Chondrocyte (in vitro differentiated cells): ENCODE measurements at regions not wholly inside any gene's neighbourhood (a gene's known extent, or its start where the extent isn't known, plus 50 kb on each side); places are given as distances from the start of the nearest gene placed in this dataset.
A peak's percentile ranks its signal among the peaks of the same experiment; 100 is the strongest.
"Not testable (repeated sequence)": the region's sequence is repeated elsewhere in the genome, so short reads cannot be mapped to it uniquely, and the experiment has no call there.

Experiments used
- DNase-seq: peaks from one replicate; pipeline ENCODE4 v3.0.0; 2021; ENCODE audit warnings: mixed read lengths, low spot score
- H3K27ac Mint-ChIP-seq: one replicate; pipeline ENCODE4 v1.8.0; 2021; ENCODE audit warnings: mild to moderate bottlenecking, moderate library complexity, mixed read lengths; ENCODE audit not compliant: unreplicated experiment
- H3K27me3 Mint-ChIP-seq: 2 replicates; pipeline ENCODE4 v1.8.0; 2021; ENCODE audit warnings: low read depth, mixed read lengths
- H3K36me3 Mint-ChIP-seq: 2 replicates; pipeline ENCODE4 v1.8.0; 2021; ENCODE audit warnings: low read depth, mixed read lengths
- H3K4me1 Mint-ChIP-seq: 2 replicates; pipeline ENCODE4 v1.8.0; 2021; ENCODE audit warnings: low read depth, mild to moderate bottlenecking, mixed read lengths
- H3K4me3 Mint-ChIP-seq: one replicate; pipeline ENCODE4 v1.8.0; 2021; ENCODE audit warnings: mild to moderate bottlenecking, moderate library complexity, mixed read lengths; ENCODE audit not compliant: unreplicated experiment
- H3K9me3 Mint-ChIP-seq: 2 replicates; pipeline ENCODE4 v1.8.0; 2021; ENCODE audit warnings: low read depth, mixed read lengths
- CTCF ChIP-seq: fragments of 200-600 bp; sonication (generic); IDR thresholded peaks from 2 replicates; pipeline ENCODE4 v1.5.0; 2021; ENCODE audit warnings: antibody characterized with exemption, mild to moderate bottlenecking, moderate library complexity

DNA sequence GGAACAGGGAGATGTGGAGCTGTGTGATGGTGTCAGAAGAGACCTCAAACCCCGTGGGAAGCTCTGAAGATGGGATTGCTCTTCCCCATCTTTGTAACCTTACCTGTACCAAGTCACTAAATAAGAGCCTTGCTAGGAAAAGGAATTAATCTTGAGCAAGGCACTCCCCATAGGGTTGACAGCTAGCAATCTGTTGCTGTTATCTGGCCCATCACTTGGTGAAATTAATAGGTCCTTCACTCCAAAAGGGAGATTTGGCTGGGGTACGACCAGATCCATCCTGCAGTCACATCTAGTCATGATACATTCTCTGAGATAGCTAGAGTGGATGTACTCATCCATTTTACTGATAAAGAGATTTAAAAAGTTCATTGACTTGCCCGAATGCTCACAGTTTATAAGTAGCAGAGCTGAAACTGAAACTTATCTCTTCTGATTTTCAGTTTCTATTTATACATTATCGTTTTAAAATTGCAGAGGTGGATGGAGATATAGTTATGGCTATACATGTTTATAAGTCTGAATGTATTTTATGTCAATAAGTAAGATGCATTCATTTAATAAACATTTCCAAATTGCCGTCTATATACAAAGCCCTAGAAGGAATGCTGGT lies 299.1 kb upstream of the MCTP2 start:
- peaks cover 13% of the 10 kb centered on the region for H3K4me1 Mint-ChIP-seq
- no peak for DNase-seq
- no peak overlapping the region for H3K27ac Mint-ChIP-seq
- H3K4me3 Mint-ChIP-seq = no peak overlapping the region
- no peaks in the 10 kb centered on the region for H3K9me3 Mint-ChIP-seq
- H3K36me3 Mint-ChIP-seq = no peaks in the 10 kb centered on the region
- TF ChIP-seq CTCF = no peak
- no peaks in the 10 kb centered on the region for H3K27me3 Mint-ChIP-seq

DNA sequence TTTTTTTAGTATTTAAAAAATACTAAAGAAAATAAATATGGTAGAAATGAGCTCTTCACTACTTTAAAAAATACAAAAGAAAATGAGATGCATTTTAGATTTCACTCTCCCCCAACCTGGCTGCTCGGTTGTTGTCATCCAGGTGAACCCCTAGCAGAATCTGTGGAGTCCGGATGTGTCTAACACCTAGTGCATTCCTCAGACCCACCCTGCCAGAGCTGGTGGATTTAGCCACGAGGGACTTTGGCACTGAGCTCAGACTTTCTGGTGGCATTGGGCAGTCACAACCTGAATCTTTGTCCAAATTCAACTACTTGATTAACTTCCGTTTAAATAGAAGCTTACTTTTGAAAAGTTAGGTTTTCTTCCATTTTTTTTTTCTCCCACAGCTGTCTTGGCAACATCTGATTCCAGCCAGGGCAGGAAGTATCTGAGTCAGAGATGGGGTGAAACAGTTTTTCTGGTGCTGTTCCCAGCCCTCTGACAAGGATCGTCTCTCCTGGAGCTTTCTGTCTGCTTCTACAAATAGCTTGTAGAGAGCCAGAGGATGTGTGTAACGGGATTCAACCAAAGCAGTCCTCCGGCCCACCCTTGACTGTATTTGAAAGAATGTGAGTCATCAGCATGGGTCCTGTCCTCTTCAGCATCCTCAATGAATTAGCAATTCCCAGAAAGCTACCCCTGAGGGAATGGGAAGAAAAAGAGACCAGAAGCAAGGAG lies 301.8 kb upstream of the MCTP2 start:
- no peaks in the 10 kb centered on the region for H3K27me3 Mint-ChIP-seq
- peak overlapping the region; percentile 3 for H3K4me3 Mint-ChIP-seq
- DNase-seq = no peak
- H3K9me3 Mint-ChIP-seq = peaks cover 2% of the 10 kb centered on the region
- no peak for TF ChIP-seq CTCF
- H3K36me3 Mint-ChIP-seq = no peaks in the 10 kb centered on the region
- peak overlapping the region; percentile 82 for H3K27ac Mint-ChIP-seq
- peaks cover 13% of the 10 kb centered on the region for H3K4me1 Mint-ChIP-seq

DNA sequence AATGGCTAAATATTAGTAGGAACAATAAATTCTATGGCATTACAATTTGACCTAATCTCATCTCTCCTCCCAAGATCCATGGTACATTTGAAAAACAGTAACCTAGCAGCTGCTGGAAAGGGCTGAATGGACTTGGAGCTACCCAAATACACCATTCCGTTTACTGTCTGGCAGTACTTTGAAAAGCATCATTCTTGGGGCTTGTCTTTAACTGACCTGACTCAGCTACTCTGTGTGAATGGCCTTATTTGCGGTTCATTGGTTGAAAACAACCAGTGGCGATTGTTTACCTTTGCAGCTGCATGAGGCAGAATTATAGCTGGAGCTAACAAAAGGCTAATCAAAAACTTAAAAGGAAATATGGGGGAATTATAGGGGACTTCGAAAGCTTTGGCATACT lies 311.2 kb upstream of the MCTP2 start:
- no peak for TF ChIP-seq CTCF
- H3K27ac Mint-ChIP-seq = no peak overlapping the region
- peaks cover 4% of the 10 kb centered on the region for H3K4me1 Mint-ChIP-seq
- no peak overlapping the region for H3K4me3 Mint-ChIP-seq
- H3K27me3 Mint-ChIP-seq = peaks cover 1% of the 10 kb centered on the region
- DNase-seq = no peak
- H3K9me3 Mint-ChIP-seq = peaks cover 20% of the 10 kb centered on the region
- peaks cover 3% of the 10 kb centered on the region for H3K36me3 Mint-ChIP-seq

DNA sequence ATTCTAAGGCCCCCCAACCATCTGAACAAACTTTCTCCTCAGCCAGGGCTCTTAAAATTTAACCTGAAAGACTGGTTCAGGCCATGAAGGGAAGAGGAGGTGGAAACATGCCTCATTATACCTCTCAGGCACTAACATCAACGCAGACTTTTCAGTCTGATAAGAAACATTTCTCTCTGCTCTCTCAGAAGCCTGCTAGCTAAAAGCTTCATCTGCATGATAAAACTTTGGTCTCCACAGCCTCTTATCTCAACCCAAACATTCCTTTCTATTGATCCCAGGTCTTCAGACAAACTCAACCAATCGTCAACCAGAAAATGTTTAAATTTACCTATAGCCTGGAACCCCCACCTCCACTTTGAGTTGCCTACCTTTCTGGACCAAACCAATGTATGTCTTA lies 312.6 kb upstream of the MCTP2 start:
- not testable (repeated sequence) for H3K27ac Mint-ChIP-seq, H3K4me3 Mint-ChIP-seq, H3K36me3 Mint-ChIP-seq, DNase-seq, H3K27me3 Mint-ChIP-seq, H3K4me1 Mint-ChIP-seq
- peaks cover 20% of the 10 kb centered on the region for H3K9me3 Mint-ChIP-seq

DNA sequence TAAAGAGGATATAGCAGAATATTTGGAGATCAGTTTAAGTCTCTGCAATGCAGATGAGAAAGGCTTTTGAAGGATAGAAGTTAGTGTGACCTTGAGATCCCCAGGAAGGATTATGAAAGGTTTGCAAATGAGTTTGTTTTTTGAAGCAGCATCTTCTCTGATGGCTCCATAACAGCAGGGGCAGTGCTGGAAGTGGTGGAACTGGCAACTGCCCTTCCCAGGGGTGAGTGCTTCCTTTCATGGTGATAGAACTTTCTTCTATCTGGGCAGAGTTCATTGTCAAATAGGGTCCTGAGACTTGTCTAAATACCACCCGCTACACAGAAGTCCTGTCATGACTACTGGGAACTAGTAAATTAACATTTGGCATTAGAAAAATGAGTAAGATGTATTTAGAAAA lies 314.2 kb upstream of the MCTP2 start:
- no peak for TF ChIP-seq CTCF
- Mint-ChIP-seq H3K4me1 (peaks cover 4% of the 10 kb centered on the region), H3K27ac (no peak overlapping the region), H3K27me3 (peaks cover under 1% of the 10 kb centered on the region), H3K36me3 (peaks cover 1% of the 10 kb centered on the region), H3K9me3 (peaks cover 10% of the 10 kb centered on the region), H3K4me3 (no peak overlapping the region)
- no peak for DNase-seq

DNA sequence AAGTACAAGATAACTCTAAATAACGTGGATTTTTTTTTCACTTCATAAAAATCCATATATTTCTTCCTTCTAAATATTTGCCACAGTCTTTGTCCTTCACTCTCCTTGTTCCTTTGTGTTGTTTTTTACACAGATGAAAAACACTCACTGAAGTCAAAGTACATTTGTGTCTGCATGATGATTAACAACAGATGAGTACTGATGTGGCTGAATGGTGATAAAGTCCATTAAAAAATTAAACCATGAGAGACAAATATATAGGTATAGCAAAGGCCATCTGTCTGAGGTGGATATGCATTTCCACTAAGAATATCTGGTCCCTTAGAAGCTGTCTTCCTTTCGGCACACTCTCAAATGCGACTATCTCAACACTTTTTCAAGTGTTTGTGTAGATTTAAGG lies 317.5 kb upstream of the MCTP2 start:
- no peaks in the 10 kb centered on the region for H3K36me3 Mint-ChIP-seq
- no peak overlapping the region for H3K27ac Mint-ChIP-seq
- no peaks in the 10 kb centered on the region for H3K27me3 Mint-ChIP-seq
- no peak for DNase-seq
- no peak for TF ChIP-seq CTCF
- no peak overlapping the region for H3K4me3 Mint-ChIP-seq
- H3K9me3 Mint-ChIP-seq = no peaks in the 10 kb centered on the region
- peaks cover 4% of the 10 kb centered on the region for H3K4me1 Mint-ChIP-seq
